Mucosa of descending colon (tissue), 3 donors: ENCODE measurements at regions not wholly inside any gene's neighbourhood (a gene's known extent, or its start where the extent isn't known, plus 50 kb on each side); places are given as distances from the start of the nearest gene placed in this dataset.

Source experiments
- ATAC-seq: fragments of 200-7000 bp; cut with Tn5 transposase; one replicate; pipeline ENCODE4 v1.9.1; 2020; ENCODE audit warnings: mild to moderate bottlenecking, moderate library complexity
- DNase-seq, 3 donors: peaks; one replicate each; pipeline ENCODE4 v3.0.0-alpha.2; 2020
- H3K36me3 ChIP-seq: fragments of 200-600 bp; one replicate; pipeline ENCODE4 v1.8.0; 2021; ENCODE audit warnings: low read depth, mild to moderate bottlenecking
- H3K4me1 ChIP-seq: fragments of 200-600 bp; one replicate; pipeline ENCODE4 v1.8.0; 2021; ENCODE audit warnings: low read depth, mild to moderate bottlenecking
- H3K4me3 ChIP-seq: fragments of 200-600 bp; one replicate; pipeline ENCODE4 v1.8.0; 2021; ENCODE audit warnings: mild to moderate bottlenecking
- H3K9me3 ChIP-seq: fragments of 200-600 bp; one replicate; pipeline ENCODE4 v1.8.0; 2021; ENCODE audit warnings: mild to moderate bottlenecking
- CTCF ChIP-seq: fragments of 200-600 bp; IDR thresholded peaks from one replicate; pipeline ENCODE4 v1.8.0; 2022; ENCODE audit warnings: antibody characterized with exemption, mild to moderate bottlenecking
- intact Hi-C, 2 donors: fragments of 100-400 bp; cut with DNase I in 1 of 2; cut with micrococcal nuclease in 1 of 2; formaldehyde crosslinking; loops; one replicate each; pipeline versions ENCODE4 v1.11.0 to v1.11.1; 2022; cut with DNase I, micrococcal nuclease
- donor health status: DM: no; HTN: no; CAD: no; lungs with moderate emphysema.
- donor health status: DM: no; HTN: no; CAD: no.
- donor health status: DM: no; HTN: yes; CAD: no.

- DNase-seq (no peak), ATAC-seq (no peak)
- Histone ChIP-seq H3K9me3 (no peaks in the 10 kb centered on the region), H3K36me3 (no peaks in the 10 kb centered on the region), H3K4me3 (no peak overlapping the region), H3K4me1 (no peaks in the 10 kb centered on the region)
- TF ChIP-seq CTCF = no peak
- intact Hi-C loops = no loop called here
Measured at GRCh38 chr15:34700891-34701427, 53.8 kb downstream of the GJD2 start.

- DNase-seq (no peak), ATAC-seq (no peak)
- intact Hi-C loops = no loop called here
- Histone ChIP-seq H3K4me1 (no peaks in the 10 kb centered on the region), H3K9me3 (no peaks in the 10 kb centered on the region), H3K36me3 (no peaks in the 10 kb centered on the region), H3K4me3 (no peak overlapping the region)
- no peak for TF ChIP-seq CTCF
Measured at GRCh38 chr15:34699968-34700640, 54.7 kb downstream of the GJD2 start.

- Histone ChIP-seq H3K36me3 (no peaks in the 10 kb centered on the region), H3K4me1 (no peaks in the 10 kb centered on the region), H3K9me3 (no peaks in the 10 kb centered on the region), H3K4me3 (no peak overlapping the region)
- intact Hi-C loops = no loop called here
- TF ChIP-seq CTCF = no peak
- no peak for ATAC-seq
- DNase-seq = no peak
Measured at GRCh38 chr15:34696506-34696905, 58.3 kb downstream of the GJD2 start.

GRCh38 chr15:34693053-34693744 lies 61.6 kb downstream of the GJD2 start:
- no peaks in the 10 kb centered on the region for H3K4me1 ChIP-seq
- H3K36me3 ChIP-seq = no peaks in the 10 kb centered on the region
- intact Hi-C loops = no loop called here
- ATAC-seq (no peak), DNase-seq (no peak)
- TF ChIP-seq CTCF = no peak
- H3K9me3 ChIP-seq = no peaks in the 10 kb centered on the region
- no peak overlapping the region for H3K4me3 ChIP-seq

DNA sequence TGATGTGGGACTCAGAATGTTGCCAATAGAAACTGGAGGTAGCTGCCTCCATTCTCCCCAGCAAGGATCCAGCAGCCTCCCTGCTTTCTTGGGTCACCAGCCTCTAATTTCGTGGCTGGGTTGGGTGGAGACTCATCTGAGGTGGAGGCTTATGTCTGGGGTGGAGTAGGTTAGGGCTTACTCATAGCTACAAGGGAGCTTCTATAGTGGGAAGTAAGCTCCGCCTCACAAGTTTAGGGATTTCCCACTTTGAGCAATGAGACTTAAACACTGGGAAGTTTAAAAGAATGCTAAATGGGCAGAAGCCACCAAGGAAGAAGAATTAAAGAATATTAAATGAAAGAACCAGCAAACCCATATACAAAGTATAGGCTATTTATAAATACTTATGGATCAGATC lies 63.8 kb downstream of the GJD2 start:
- intact Hi-C loops = no loop called here
- no peaks in the 10 kb centered on the region for H3K36me3 ChIP-seq
- no peaks in the 10 kb centered on the region for H3K9me3 ChIP-seq
- TF ChIP-seq CTCF = no peak
- H3K4me3 ChIP-seq = no peak overlapping the region
- ATAC-seq (no peak), DNase-seq (no peak)
- H3K4me1 ChIP-seq = no peaks in the 10 kb centered on the region
